ENCODE measurements at regions not wholly inside any gene's neighbourhood (a gene's known extent, or its start where the extent isn't known, plus 50 kb on each side); places are given as distances from the start of the nearest gene placed in this dataset.

DNA sequence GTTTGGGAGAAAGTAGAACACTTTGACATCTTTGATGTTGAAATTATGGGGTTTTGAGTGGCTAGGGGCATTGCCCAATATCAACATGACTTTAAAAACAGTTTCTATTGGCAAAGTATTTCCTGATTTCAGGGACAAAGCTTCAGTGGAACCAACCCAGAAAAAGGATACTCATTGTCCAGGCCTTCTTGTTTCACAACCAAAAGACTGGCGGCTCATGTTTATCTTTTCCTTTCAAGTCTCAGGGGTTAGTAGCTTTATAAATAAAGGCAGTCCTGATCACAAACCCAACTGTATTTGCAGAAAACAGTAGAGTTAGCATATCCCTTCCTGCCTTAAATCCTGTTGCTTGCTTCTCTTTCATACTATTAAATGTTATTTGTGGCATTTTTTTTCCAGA, 119.1 kb downstream of the SLITRK2 start:
- TF ChIP-seq CTCF (conservative IDR thresholded peaks at IDR 0.05), result no peak
- no peak for TF ChIP-seq EZH2 (IDR thresholded peaks at IDR 0.05; ENCODE audit: low read depth)

All from PC-9 (cell line).